Neural crest cell (in vitro differentiated cells): ENCODE measurements at regions not wholly inside any gene's neighbourhood (a gene's known extent, or its start where the extent isn't known, plus 50 kb on each side); places are given as distances from the start of the nearest gene placed in this dataset.

Experiments
- DNase-seq: peaks from one replicate; pipeline ENCODE4 v3.0.0; 2021; ENCODE audit warnings: low read depth, mixed read lengths, low spot score
- H3K27ac Mint-ChIP-seq: one replicate; pipeline ENCODE4 v1.8.0; 2021; ENCODE audit warnings: mild to moderate bottlenecking, mixed read lengths; ENCODE audit not compliant: unreplicated experiment
- H3K27me3 Mint-ChIP-seq: 2 replicates; pipeline ENCODE4 v1.8.0; 2021; ENCODE audit warnings: low read depth, mild to moderate bottlenecking, mixed read lengths
- H3K36me3 Mint-ChIP-seq: 2 replicates; pipeline ENCODE4 v1.8.0; 2021; ENCODE audit warnings: low read depth, mild to moderate bottlenecking, mixed read lengths
- H3K4me1 Mint-ChIP-seq: 2 replicates; pipeline ENCODE4 v1.8.0; 2021; ENCODE audit warnings: mixed read lengths
- H3K4me3 Mint-ChIP-seq: one replicate; pipeline ENCODE4 v1.8.0; 2021; ENCODE audit warnings: mild to moderate bottlenecking, mixed read lengths
- H3K9me3 Mint-ChIP-seq: 2 replicates; pipeline ENCODE4 v1.8.0; 2021; ENCODE audit warnings: mixed read lengths
- TF ChIP-seq, protein P1 (sequence below): fragments of 200-600 bp; sonication (generic); conservative IDR thresholded peaks from 2 replicates; pipeline ENCODE4 v1.5.0; 2021; ENCODE audit warnings: antibody characterized with exemption, mild to moderate bottlenecking

DNA sequence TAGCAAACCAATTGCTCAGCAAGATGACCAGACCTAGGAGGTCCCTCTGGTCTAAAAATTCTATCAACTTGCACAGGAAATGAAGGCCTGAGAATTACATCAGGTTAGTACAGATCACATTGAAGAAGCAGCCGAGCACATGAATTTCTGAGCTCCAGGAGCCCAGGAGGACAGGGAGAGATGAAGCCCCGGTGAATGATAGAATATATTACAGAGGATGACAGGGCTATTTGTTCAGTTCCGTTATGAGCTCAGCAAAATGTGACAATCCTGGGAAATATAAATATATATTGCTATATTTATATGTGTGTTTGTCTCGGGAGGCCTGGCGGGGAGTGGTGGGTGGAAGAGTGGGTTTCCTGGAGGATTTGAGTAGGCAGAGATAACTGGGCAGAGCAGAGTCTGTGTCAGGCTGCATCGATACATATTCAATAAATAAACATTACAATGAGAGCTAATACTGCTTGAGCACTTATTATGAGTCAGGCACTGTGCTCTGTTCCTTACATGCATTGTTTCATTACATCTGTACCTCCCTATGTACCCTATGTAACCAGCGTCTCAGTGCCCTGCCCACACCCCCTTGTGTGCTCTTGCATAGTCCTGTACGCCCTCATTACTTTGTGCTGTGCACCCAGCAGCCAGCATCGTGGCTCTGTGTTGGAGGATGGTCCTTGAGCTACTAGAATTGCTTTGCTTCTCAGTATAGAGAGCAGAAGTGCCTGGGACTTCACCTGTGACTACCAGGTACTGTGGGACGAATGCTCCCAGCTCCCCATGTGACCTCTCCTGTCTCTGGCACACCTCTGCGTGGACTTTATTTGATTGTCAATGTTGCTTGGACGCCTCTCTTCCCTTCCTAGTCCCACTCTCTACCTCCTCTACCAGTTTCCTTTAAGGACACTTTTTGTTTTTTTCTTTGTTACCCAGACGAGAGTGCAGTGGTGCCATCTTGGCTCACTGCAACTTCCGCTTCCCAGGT lies 58.1 kb upstream of the KLF9 start:
- Mint-ChIP-seq H3K27me3 (peaks cover 4% of the 10 kb centered on the region), H3K4me1 (peaks cover 15% of the 10 kb centered on the region), H3K27ac (no peak overlapping the region)

DNA sequence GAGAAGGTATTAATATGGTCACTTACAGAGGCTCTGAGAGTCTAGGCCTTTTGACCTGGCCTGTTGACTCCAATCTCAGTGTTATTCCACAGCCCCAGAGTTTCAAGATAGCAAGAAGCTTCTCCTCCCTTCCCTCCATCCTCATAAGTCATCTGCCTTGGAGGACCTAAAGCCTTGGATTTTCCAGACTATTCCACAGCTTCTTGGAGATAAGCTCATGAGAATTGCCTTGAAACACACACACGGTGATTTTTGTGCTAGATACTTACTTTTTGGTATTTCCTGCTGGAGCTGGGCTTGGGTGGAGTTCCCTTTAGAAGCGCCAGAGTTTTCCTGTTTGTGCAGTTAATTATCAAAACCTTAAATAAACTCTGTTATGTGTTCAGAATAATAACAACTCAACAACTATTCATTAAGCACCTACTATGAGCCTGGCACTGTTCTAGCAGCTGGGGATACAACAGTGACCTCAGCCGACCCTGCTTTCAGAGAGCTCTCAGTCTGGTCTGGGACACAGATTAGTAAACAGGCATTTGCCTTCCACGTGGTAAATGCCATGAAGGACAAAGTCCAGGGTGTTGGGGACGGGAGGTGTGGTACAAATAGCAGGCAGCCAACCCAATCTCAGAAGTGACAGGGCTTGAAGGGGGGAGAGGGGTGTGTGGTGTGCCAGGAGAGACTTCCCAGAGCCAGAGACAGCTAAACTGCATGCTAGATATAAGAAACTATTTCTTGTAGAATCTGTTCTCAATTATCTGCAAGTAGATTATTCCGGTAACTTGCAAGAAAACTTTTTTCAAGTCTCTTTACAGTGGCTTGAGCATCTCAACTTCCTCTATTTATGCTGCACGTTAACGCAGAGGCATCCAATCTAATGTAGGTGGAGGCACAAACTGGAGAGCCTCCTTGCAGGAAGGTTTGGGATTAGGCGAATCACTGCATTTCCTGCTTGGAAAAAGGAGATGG lies 55.9 kb upstream of the KLF9 start:
- H3K27ac Mint-ChIP-seq = no peak overlapping the region
- H3K9me3 Mint-ChIP-seq = no peaks in the 10 kb centered on the region
- no peak for DNase-seq
- H3K27me3 Mint-ChIP-seq = peaks cover 4% of the 10 kb centered on the region
- no peaks in the 10 kb centered on the region for H3K36me3 Mint-ChIP-seq
- peaks cover 15% of the 10 kb centered on the region for H3K4me1 Mint-ChIP-seq
- no peak overlapping the region for H3K4me3 Mint-ChIP-seq
- TF ChIP-seq, protein P1, sequence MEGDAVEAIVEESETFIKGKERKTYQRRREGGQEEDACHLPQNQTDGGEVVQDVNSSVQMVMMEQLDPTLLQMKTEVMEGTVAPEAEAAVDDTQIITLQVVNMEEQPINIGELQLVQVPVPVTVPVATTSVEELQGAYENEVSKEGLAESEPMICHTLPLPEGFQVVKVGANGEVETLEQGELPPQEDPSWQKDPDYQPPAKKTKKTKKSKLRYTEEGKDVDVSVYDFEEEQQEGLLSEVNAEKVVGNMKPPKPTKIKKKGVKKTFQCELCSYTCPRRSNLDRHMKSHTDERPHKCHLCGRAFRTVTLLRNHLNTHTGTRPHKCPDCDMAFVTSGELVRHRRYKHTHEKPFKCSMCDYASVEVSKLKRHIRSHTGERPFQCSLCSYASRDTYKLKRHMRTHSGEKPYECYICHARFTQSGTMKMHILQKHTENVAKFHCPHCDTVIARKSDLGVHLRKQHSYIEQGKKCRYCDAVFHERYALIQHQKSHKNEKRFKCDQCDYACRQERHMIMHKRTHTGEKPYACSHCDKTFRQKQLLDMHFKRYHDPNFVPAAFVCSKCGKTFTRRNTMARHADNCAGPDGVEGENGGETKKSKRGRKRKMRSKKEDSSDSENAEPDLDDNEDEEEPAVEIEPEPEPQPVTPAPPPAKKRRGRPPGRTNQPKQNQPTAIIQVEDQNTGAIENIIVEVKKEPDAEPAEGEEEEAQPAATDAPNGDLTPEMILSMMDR = no peak

More for the DNA sequence above, 58.1 kb upstream of the KLF9 start:
- H3K4me3 Mint-ChIP-seq = no peak overlapping the region
- H3K36me3 Mint-ChIP-seq = no peaks in the 10 kb centered on the region
- TF ChIP-seq, protein P1 = no peak
- DNase-seq = no peak
- H3K9me3 Mint-ChIP-seq = no peaks in the 10 kb centered on the region

DNA sequence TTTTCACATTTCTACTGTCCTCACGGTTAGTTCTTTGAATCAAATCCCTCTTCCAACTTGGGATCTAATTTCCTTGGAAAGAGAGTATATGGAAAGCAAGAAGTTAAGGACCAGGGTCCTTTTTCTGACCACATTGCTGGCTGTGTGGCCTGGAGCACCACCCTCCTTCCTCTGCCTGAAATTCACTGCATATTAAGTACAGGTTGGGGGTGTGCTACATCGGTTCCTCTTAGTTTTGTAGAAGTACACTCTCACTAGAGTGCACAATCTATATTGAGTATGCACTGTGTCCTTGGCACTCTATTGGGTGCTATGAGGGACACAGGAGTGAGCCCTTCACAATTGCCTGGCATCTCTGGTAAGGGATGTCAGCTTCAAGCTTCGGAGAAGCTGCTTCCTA lies 53.8 kb upstream of the KLF9 start:
- peaks cover 15% of the 10 kb centered on the region for H3K4me1 Mint-ChIP-seq
- H3K9me3 Mint-ChIP-seq = no peaks in the 10 kb centered on the region
- TF ChIP-seq, protein P1 = no peak
- no peaks in the 10 kb centered on the region for H3K27me3 Mint-ChIP-seq
- DNase-seq = no peak
- H3K27ac Mint-ChIP-seq = no peak overlapping the region
- no peak overlapping the region for H3K4me3 Mint-ChIP-seq
- H3K36me3 Mint-ChIP-seq = no peaks in the 10 kb centered on the region

DNA sequence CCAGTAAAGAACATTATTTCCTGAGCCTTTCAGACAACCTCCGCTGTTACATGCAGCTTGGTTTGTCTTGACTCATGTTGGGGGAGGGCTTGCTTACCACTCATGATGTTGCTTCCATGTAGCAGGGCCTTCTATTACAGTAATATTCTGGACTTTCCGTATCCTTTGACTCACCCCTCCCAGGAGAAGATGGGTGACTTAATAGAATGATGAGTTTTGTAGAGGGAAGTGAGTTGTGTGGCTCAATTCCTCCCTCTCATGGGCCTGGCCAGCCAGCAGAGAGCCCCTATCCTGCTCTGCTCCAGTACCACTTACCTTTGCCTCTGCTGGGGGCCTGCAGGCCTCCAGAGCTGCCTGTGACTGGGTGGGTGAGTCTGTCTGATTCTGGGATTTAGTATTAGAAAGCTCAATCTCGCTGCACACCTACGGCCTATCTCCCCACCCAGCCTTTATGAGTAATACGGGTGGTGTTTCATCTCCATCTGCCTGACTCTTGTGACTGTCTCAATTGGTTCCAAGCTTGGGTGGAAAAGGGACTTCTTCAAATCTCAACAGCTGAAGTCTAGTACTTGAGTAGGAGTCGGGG lies 52.6 kb upstream of the KLF9 start:
- TF ChIP-seq, protein P1 = no peak
- Mint-ChIP-seq H3K36me3 (no peaks in the 10 kb centered on the region), H3K27ac (peak overlapping the region; percentile 4), H3K4me3 (no peak overlapping the region), H3K27me3 (no peaks in the 10 kb centered on the region), H3K4me1 (peaks cover 14% of the 10 kb centered on the region), H3K9me3 (no peaks in the 10 kb centered on the region)
- no peak for DNase-seq

DNA sequence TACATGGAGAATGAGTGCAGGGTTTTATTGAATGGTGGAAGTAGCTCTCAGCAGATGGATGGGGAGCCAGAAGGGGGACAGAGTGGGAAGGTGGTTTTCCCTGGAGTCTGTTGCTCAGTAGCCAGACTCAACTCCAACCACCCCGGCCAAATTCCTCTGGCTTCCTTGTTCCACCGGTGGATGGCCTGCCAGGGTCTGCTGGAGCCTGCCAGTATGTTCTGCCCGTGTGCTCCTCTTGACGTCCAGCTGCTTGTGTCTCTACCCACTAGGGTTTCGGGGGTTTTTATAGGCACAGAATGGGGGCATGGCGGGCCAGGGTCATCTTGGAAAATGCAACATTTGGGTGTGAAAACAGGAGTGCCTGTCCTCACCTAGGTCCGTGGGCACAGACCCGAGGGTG lies 51.4 kb upstream of the KLF9 start:
- H3K27ac Mint-ChIP-seq = no peak overlapping the region
- H3K36me3 Mint-ChIP-seq = no peaks in the 10 kb centered on the region
- H3K9me3 Mint-ChIP-seq = no peaks in the 10 kb centered on the region
- H3K4me1 Mint-ChIP-seq = peaks cover 7% of the 10 kb centered on the region
- no peak for DNase-seq
- H3K4me3 Mint-ChIP-seq = no peak overlapping the region
- TF ChIP-seq, protein P1 = no peak
- no peaks in the 10 kb centered on the region for H3K27me3 Mint-ChIP-seq
